WERI-Rb-1 (cell line): ENCODE measurements at regions not wholly inside any gene's neighbourhood (a gene's known extent, or its start where the extent isn't known, plus 50 kb on each side); places are given as distances from the start of the nearest gene placed in this dataset.
"Not testable (repeated sequence)": the region's sequence is repeated elsewhere in the genome, so short reads cannot be mapped to it uniquely, and the experiment has no call there.

Source experiments
- DNase-seq: peaks from one replicate; pipeline ENCODE4 v3.0.0-alpha.2; 2020
- H3K27ac ChIP-seq: fragments of 250-450 bp; sonication (Bioruptor Pico); 2 replicates; pipeline ENCODE4 v1.5.1; 2020; ENCODE audit warnings: mild to moderate bottlenecking, moderate library complexity
- H3K27me3 ChIP-seq: fragments of 250-450 bp; sonication (Bioruptor Pico); 2 replicates; pipeline ENCODE4 v1.5.1; 2021; ENCODE audit warnings: mild to moderate bottlenecking, low read depth, moderate library complexity; ENCODE audit not compliant: insufficient read depth, severe bottlenecking
- H3K36me3 ChIP-seq: fragments of 250-450 bp; sonication (Bioruptor Pico); 2 replicates; pipeline ENCODE4 v1.5.1; 2020; ENCODE audit warnings: mild to moderate bottlenecking, moderate library complexity
- H3K4me3 ChIP-seq: 2 replicates; pipeline ENCODE4 v1.5.1; 2011; ENCODE audit warnings: low read depth, mild to moderate bottlenecking, control low read depth, low read length
- H3K9me3 ChIP-seq: fragments of 250-450 bp; sonication (Bioruptor Pico); 2 replicates; pipeline ENCODE4 v1.5.1; 2021; ENCODE audit warnings: mild to moderate bottlenecking, moderate library complexity; ENCODE audit not compliant: severe bottlenecking
- CTCF ChIP-seq: IDR thresholded peaks from 2 replicates; pipeline ENCODE4 v1.5.1; 2011; ENCODE audit warnings: low read depth, mild to moderate bottlenecking, control low read depth, inconsistent platforms, low read length

- no peak overlapping the region for H3K27ac ChIP-seq
- no peaks in the 10 kb centered on the region for H3K27me3 ChIP-seq
- H3K4me3 ChIP-seq = no peak overlapping the region
- no peaks in the 10 kb centered on the region for H3K9me3 ChIP-seq
- DNase-seq = no peak
- H3K36me3 ChIP-seq = no peaks in the 10 kb centered on the region
- no peak for TF ChIP-seq CTCF
These were observed 88.7 kb upstream of the KCNMA1 start for GRCh38 chr10:77726301-77726700.

GRCh38 chr10:77724820-77725219, 87.2 kb upstream of the KCNMA1 start:
- Histone ChIP-seq H3K9me3 (no peaks in the 10 kb centered on the region), H3K36me3 (no peaks in the 10 kb centered on the region), H3K4me3 (no peak overlapping the region), H3K27ac (no peak overlapping the region), H3K27me3 (no peaks in the 10 kb centered on the region)
- TF ChIP-seq CTCF = no peak
- no peak for DNase-seq

GRCh38 chr10:77723376-77723775, 85.8 kb upstream of the KCNMA1 start:
- no peak overlapping the region for H3K4me3 ChIP-seq
- H3K36me3 ChIP-seq = no peaks in the 10 kb centered on the region
- TF ChIP-seq CTCF = no peak
- H3K27ac ChIP-seq = peak overlapping the region; percentile 32; the same call in 1 of the 2 replicates
- no peaks in the 10 kb centered on the region for H3K27me3 ChIP-seq
- no peak for DNase-seq
- no peaks in the 10 kb centered on the region for H3K9me3 ChIP-seq

- peak overlapping the region; percentile 49; the same call in 1 of the 2 replicates for H3K27ac ChIP-seq
These were observed 85.3 kb upstream of the KCNMA1 start for GRCh38 chr10:77722956-77723355.

GRCh38 chr10:77721815-77722214, 84.2 kb upstream of the KCNMA1 start:
- H3K36me3 ChIP-seq = no peaks in the 10 kb centered on the region
- no peaks in the 10 kb centered on the region for H3K27me3 ChIP-seq
- no peak overlapping the region for H3K4me3 ChIP-seq
- no peaks in the 10 kb centered on the region for H3K9me3 ChIP-seq
- DNase-seq = no peak
- H3K27ac ChIP-seq = peak overlapping the region; percentile 11; the same call in 1 of the 2 replicates
- no peak for TF ChIP-seq CTCF

More at GRCh38 chr10:77722956-77723355, 85.3 kb upstream of the KCNMA1 start:
- not testable (repeated sequence) for H3K9me3 ChIP-seq, H3K36me3 ChIP-seq, H3K27me3 ChIP-seq, H3K4me3 ChIP-seq
- peak; percentile 30 for DNase-seq

GRCh38 chr10:77718957-77719356, 81.3 kb upstream of the KCNMA1 start:
- Histone ChIP-seq H3K27me3 (no peaks in the 10 kb centered on the region), H3K9me3 (no peaks in the 10 kb centered on the region), H3K27ac (no peak overlapping the region), H3K36me3 (no peaks in the 10 kb centered on the region), H3K4me3 (no peak overlapping the region)
- DNase-seq = no peak
- no peak for TF ChIP-seq CTCF

- H3K36me3 ChIP-seq, H3K27ac ChIP-seq, H3K27me3 ChIP-seq, DNase-seq, H3K4me3 ChIP-seq, H3K9me3 ChIP-seq: not testable (repeated sequence)
These were observed 80.7 kb upstream of the KCNMA1 start for GRCh38 chr10:77718312-77718711.
